Mesenchymal stem cell (in vitro differentiated cells and primary cell): ENCODE measurements at regions not wholly inside any gene's neighbourhood (a gene's known extent, or its start where the extent isn't known, plus 50 kb on each side); places are given as distances from the start of the nearest gene placed in this dataset.

Source experiments
- DNase-seq: peaks from one replicate; pipeline ENCODE4 v3.0.0-alpha.2; 2013
- H2AFZ ChIP-seq: one replicate; pipeline ENCODE4 v1.6.1; 2013; ENCODE audit warnings: low read depth, mild to moderate bottlenecking, control low read depth, inconsistent platforms, low read length, moderate library complexity
- H2AK5ac ChIP-seq: 2 replicates; pipeline ENCODE4 v1.6.1; 2013; ENCODE audit warnings: low read length, moderate library complexity, mild to moderate bottlenecking, inconsistent platforms; ENCODE audit not compliant: severe bottlenecking
- H2BK120ac ChIP-seq: one replicate; pipeline ENCODE4 v1.6.1; 2013; ENCODE audit warnings: low read depth, mild to moderate bottlenecking, inconsistent platforms, low read length, moderate library complexity
- H2BK12ac ChIP-seq, 2 experiments: one replicate each; pipeline ENCODE4 v1.6.1; 2013; ENCODE audit warnings: inconsistent platforms in 2 of 2, low read length in 2 of 2, mild to moderate bottlenecking in 2 of 2, moderate library complexity in 2 of 2, control low read depth in 1 of 2
- H2BK15ac ChIP-seq: one replicate; pipeline ENCODE4 v1.6.1; 2013; ENCODE audit warnings: mild to moderate bottlenecking, low read depth, inconsistent platforms; ENCODE audit not compliant: poor library complexity, severe bottlenecking
- H2BK5ac ChIP-seq: 2 replicates; pipeline ENCODE4 v1.6.1; 2013; ENCODE audit warnings: low read depth, mild to moderate bottlenecking, low read length, control low read depth, inconsistent platforms; ENCODE audit not compliant: poor library complexity, severe bottlenecking
- H3K14ac ChIP-seq, 2 experiments: one replicate each; pipeline ENCODE4 v1.6.1; 2013; ENCODE audit warnings: inconsistent platforms in 2 of 2, low read length in 2 of 2, control low read depth in 1 of 2, mild to moderate bottlenecking in 1 of 2, moderate library complexity in 1 of 2
- H3K18ac ChIP-seq, 2 experiments: one replicate each; pipeline ENCODE4 v1.6.1; 2013; ENCODE audit warnings: inconsistent platforms in 2 of 2, low read length in 2 of 2, control low read depth in 1 of 2, low read depth in 1 of 2, mild to moderate bottlenecking in 1 of 2
- H3K23ac ChIP-seq, 2 experiments: one replicate each; pipeline ENCODE4 v1.6.1; 2013; ENCODE audit warnings: inconsistent platforms in 2 of 2, low read length in 2 of 2, mild to moderate bottlenecking in 2 of 2, moderate library complexity in 2 of 2, control low read depth in 1 of 2
- H3K27ac ChIP-seq: 2 replicates; pipeline ENCODE4 v1.5.1; 2013; ENCODE audit warnings: mild to moderate bottlenecking, moderate library complexity, low read length, control low read depth, inconsistent platforms; ENCODE audit not compliant: poor library complexity, severe bottlenecking
- H3K27me3 ChIP-seq, 2 experiments: 2 replicates each; pipeline versions ENCODE4 v1.6.1 to v1.7.0; 2013; ENCODE audit warnings: low read length in 2 of 2, mild to moderate bottlenecking in 2 of 2, moderate library complexity in 2 of 2, control low read depth in 1 of 2, inconsistent platforms in 1 of 2; ENCODE audit not compliant: control insufficient read depth in 1 of 2, insufficient read depth in 1 of 2
- H3K36me3 ChIP-seq, 2 experiments: 2 replicates each; pipeline versions ENCODE4 v1.6.1 to v1.7.0; 2013; ENCODE audit warnings: low read length in 2 of 2, control low read depth in 1 of 2, inconsistent platforms in 1 of 2, low read depth in 1 of 2, mild to moderate bottlenecking in 1 of 2; ENCODE audit not compliant: insufficient read depth in 2 of 2, control insufficient read depth in 1 of 2
- H3K4ac ChIP-seq, 2 experiments: one replicate each; pipeline ENCODE4 v1.6.1; 2013; ENCODE audit warnings: inconsistent platforms in 2 of 2, low read length in 2 of 2, mild to moderate bottlenecking in 2 of 2, moderate library complexity in 2 of 2, control low read depth in 1 of 2, low read depth in 1 of 2
- H3K4me1 ChIP-seq: 2 replicates; pipeline ENCODE4 v1.6.1; 2013; ENCODE audit warnings: low read depth, low read length, control low read depth; ENCODE audit not compliant: control insufficient read depth, insufficient read depth
- H3K4me2 ChIP-seq: 2 replicates; pipeline ENCODE4 v1.6.1; 2013; ENCODE audit warnings: low read length, mild to moderate bottlenecking, inconsistent platforms; ENCODE audit not compliant: poor library complexity, severe bottlenecking
- H3K4me3 ChIP-seq, 2 experiments: 2 replicates each; pipeline versions ENCODE4 v1.5.1 to v1.7.0; 2013; ENCODE audit warnings: low read length in 2 of 2, mild to moderate bottlenecking in 2 of 2, control low read depth in 1 of 2, low read depth in 1 of 2; ENCODE audit not compliant: insufficient read depth in 1 of 2
- H3K79me1 ChIP-seq: replicated peaks from 2 replicates; pipeline ENCODE4 v1.6.1; 2013; ENCODE audit warnings: mild to moderate bottlenecking, control low read depth, low read length, inconsistent platforms; ENCODE audit not compliant: poor library complexity, severe bottlenecking
- H3K9ac ChIP-seq: 2 replicates; pipeline ENCODE4 v1.7.0; 2013; ENCODE audit warnings: mild to moderate bottlenecking, low read length, moderate library complexity
- H3K9me3 ChIP-seq: 2 replicates; pipeline ENCODE4 v1.7.0; 2013; ENCODE audit warnings: mild to moderate bottlenecking, low read length; ENCODE audit not compliant: control insufficient read depth
- H4K8ac ChIP-seq: one replicate; pipeline ENCODE4 v1.6.1; 2013; ENCODE audit warnings: inconsistent platforms, mild to moderate bottlenecking, low read length, moderate library complexity
- H4K91ac ChIP-seq: one replicate; pipeline ENCODE4 v1.6.1; 2013; ENCODE audit warnings: mild to moderate bottlenecking, low read length, inconsistent platforms
- WGBS: methylation state at CpG from one replicate; pipeline ENCODE4 v1.1.7; 2013; ENCODE audit warnings: mixed read lengths; 5-methylcytosine and 5-hydroxymethylcytosine counted together

DNA sequence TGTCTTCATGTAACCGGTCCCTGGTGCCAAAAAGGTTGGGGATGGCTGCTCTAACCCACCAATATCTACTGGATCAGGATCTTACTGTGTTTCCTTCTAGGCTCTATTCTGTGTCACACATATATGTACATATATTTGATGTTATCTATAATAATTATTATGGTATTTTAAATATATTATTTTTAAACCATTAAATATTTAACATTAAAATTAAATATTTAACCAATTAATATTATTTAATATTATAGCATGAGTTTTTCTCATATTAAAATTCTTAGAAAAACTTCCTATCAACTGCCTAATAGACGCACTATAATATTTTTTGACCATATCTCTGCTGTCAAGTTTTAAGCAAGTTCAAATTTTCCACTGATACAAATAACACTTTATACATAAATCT is 196.9 kb upstream of the PLET1 start:
- no peak overlapping the region for H4K91ac ChIP-seq
- WGBS: 100% methylated on average over 1 of the region's 2 CpGs
- H3K36me3 ChIP-seq: no peaks in the 10 kb centered on the region
- no peak for DNase-seq
- H3K27ac ChIP-seq: no peak overlapping the region
- H2BK12ac ChIP-seq: no peak overlapping the region
- no peak overlapping the region for H2AK5ac ChIP-seq
- H4K8ac ChIP-seq: no peak overlapping the region
- no peak overlapping the region for H2BK5ac ChIP-seq
- no peaks in the 10 kb centered on the region for H3K79me1 ChIP-seq
- no peaks in the 10 kb centered on the region for H3K9me3 ChIP-seq
- no peak overlapping the region for H2AFZ ChIP-seq
- no peaks in the 10 kb centered on the region for H3K27me3 ChIP-seq
- H3K14ac ChIP-seq: no peak overlapping the region
- H3K4me2 ChIP-seq: no peak overlapping the region
- H3K4me1 ChIP-seq: no peaks in the 10 kb centered on the region
- H2BK120ac ChIP-seq: no peak overlapping the region
- H3K23ac ChIP-seq: no peak overlapping the region
- no peak overlapping the region for H3K18ac ChIP-seq
- H3K9ac ChIP-seq: no peak overlapping the region
- H3K4ac ChIP-seq: no peak overlapping the region
- no peak overlapping the region for H2BK15ac ChIP-seq
- no peak overlapping the region for H3K4me3 ChIP-seq

DNA sequence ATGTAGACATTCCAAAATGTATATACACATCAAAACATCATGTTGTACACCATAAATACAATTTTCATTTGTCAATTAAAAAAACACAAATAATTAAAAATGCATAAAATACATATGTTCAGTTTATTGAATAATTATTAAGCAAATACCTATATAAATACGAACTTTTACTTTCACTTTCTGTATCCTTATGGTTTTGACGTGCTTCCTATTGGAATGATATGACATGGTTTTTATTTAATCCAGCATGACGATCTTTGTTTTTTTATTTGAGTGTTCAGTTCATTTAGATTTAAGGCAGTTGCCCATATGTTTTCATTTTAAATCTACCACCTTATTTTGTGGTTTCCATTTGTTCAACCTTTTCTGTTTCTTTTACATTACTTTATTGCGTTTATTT is 198.3 kb upstream of the PLET1 start:
- no peaks in the 10 kb centered on the region for H3K4me1 ChIP-seq
- no peak overlapping the region for H4K8ac ChIP-seq
- H3K27me3 ChIP-seq: no peaks in the 10 kb centered on the region
- H3K79me1 ChIP-seq: no peaks in the 10 kb centered on the region
- H3K27ac ChIP-seq: no peak overlapping the region
- no peak overlapping the region for H4K91ac ChIP-seq
- no peak overlapping the region for H3K4me2 ChIP-seq
- H2BK5ac ChIP-seq: no peak overlapping the region
- no CpG with 5 or more reads among the region's 4 CpGs for WGBS
- no peak for DNase-seq
- no peak overlapping the region for H2BK120ac ChIP-seq
- no peak overlapping the region for H3K23ac ChIP-seq
- peak overlapping the region; percentile 88 for H3K9ac ChIP-seq
- H3K18ac ChIP-seq: no peak overlapping the region
- no peak overlapping the region for H2BK12ac ChIP-seq
- H3K14ac ChIP-seq: no peak overlapping the region
- H3K9me3 ChIP-seq: no peaks in the 10 kb centered on the region
- H3K36me3 ChIP-seq: no peaks in the 10 kb centered on the region
- H2AK5ac ChIP-seq: no peak overlapping the region
- H3K4ac ChIP-seq: no peak overlapping the region
- no peak overlapping the region for H2AFZ ChIP-seq
- H2BK15ac ChIP-seq: no peak overlapping the region
- peak overlapping the region in 1 of 2 experiments; percentile 71 for H3K4me3 ChIP-seq

DNA sequence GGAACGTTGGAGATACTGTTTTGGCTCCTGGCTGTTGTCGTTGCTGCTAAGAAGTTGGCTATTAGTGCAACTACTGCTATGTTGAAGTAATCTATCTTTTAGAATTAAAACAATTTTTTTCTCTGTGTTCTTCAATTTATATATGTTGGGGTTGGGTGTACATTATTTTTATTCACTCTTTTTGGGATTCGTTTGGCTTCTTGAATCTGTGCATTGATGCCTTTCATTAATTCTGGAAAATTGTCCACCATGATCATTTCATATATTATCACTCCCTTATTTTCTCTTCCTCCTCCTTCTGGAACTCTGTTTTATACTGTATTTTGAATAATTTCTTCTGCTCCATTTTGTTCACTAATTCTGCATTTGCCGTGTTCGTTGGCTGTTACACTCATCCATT is 199.5 kb upstream of the PLET1 start:
- Histone ChIP-seq H3K79me1 (no peaks in the 10 kb centered on the region), H3K4me3 (no peak overlapping the region), H2BK120ac (no peak overlapping the region), H2BK12ac (no peak overlapping the region), H3K4me2 (no peak overlapping the region), H3K9me3 (no peaks in the 10 kb centered on the region), H4K91ac (no peak overlapping the region), H2BK5ac (no peak overlapping the region), H3K27ac (no peak overlapping the region), H3K4me1 (no peaks in the 10 kb centered on the region), H3K4ac (no peak overlapping the region), H3K36me3 (no peaks in the 10 kb centered on the region), H3K18ac (no peak overlapping the region), H3K9ac (no peak overlapping the region), H3K23ac (no peak overlapping the region), H3K14ac (no peak overlapping the region), H2AK5ac (no peak overlapping the region), H2AFZ (no peak overlapping the region), H2BK15ac (no peak overlapping the region), H3K27me3 (no peaks in the 10 kb centered on the region), H4K8ac (no peak overlapping the region)
- 100% methylated on average over 1 of the region's 5 CpGs for WGBS
- no peak for DNase-seq

DNA sequence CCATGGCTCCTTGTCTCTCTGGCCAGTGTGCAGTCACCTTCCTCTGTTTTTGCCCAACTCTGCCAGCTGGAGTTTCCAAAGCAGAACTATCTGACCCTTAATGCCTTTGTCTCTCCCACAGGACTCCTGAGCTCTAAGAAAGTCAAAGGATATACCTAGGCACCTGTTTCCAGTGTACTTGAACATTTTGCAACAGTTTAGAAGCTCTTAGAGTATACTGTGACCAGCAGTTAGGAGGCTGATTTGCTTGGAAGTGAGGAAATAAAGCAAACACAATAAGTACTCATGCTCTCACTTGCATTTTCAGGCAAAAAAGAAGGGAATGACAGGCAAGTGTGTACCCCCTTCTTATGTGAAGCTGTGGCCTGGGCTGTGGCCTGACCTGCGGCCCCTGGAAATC is 204.3 kb upstream of the PLET1 start:
- Histone ChIP-seq H3K14ac (no peak overlapping the region), H4K91ac (peak overlapping the region; percentile 20), H3K36me3 (no peaks in the 10 kb centered on the region), H3K4me1 (peaks cover 2% of the 10 kb centered on the region), H3K4ac (no peak overlapping the region), H3K4me3 (no peak overlapping the region), H2BK12ac (no peak overlapping the region), H3K23ac (no peak overlapping the region), H3K18ac (peak overlapping the region in 1 of 2 experiments; percentile 37), H3K27ac (no peak overlapping the region), H3K27me3 (no peaks in the 10 kb centered on the region), H2BK15ac (no peak overlapping the region), H3K79me1 (no peaks in the 10 kb centered on the region), H3K9ac (no peak overlapping the region), H2BK120ac (no peak overlapping the region), H4K8ac (no peak overlapping the region), H3K4me2 (no peak overlapping the region), H3K9me3 (no peaks in the 10 kb centered on the region), H2AFZ (no peak overlapping the region), H2AK5ac (no peak overlapping the region), H2BK5ac (no peak overlapping the region)
- 91% methylated on average over 1 of the region's 1 CpG for WGBS
- no peak for DNase-seq
